Erythroblast (primary cell): ENCODE measurements at regions not wholly inside any gene's neighbourhood (a gene's known extent, or its start where the extent isn't known, plus 50 kb on each side); places are given as distances from the start of the nearest gene placed in this dataset.

Experiments used
- GATA1 ChIP-seq: IDR thresholded peaks from 2 replicates; pipeline ENCODE4 v1.6.1; 2011; ENCODE audit warnings: low read depth, mild to moderate bottlenecking, control low read depth, low read length, moderate library complexity
- POLR2A ChIP-seq: IDR thresholded peaks from 2 replicates; pipeline ENCODE4 v1.6.1; 2011; ENCODE audit warnings: mild to moderate bottlenecking, low read length

GRCh38 chr13:103903790-103904189 is 837.6 kb upstream of the SLC10A2 start:
- TF ChIP-seq POLR2A = no peak
- TF ChIP-seq GATA1 = no peak
